GM23338 (cell line): ENCODE measurements at regions not wholly inside any gene's neighbourhood (a gene's known extent, or its start where the extent isn't known, plus 50 kb on each side); places are given as distances from the start of the nearest gene placed in this dataset.
A peak's percentile ranks its signal among the peaks of the same experiment; 100 is the strongest.

ENCODE experiments used
- NANOG ChIP-seq: IDR thresholded peaks from 2 replicates; pipeline ENCODE4 v1.6.1; 2016; ENCODE audit warnings: antibody characterized with exemption, borderline replicate concordance
- STAT1 ChIP-seq: IDR thresholded peaks from one replicate; pipeline ENCODE4 v1.6.1; 2016; ENCODE audit warnings: antibody characterized with exemption; ENCODE audit not compliant: unreplicated experiment
- TF ChIP-seq, protein P1 (sequence below), 2 experiments: fragments of 200-600 bp in 1 of 2; sonication (generic) in 1 of 2; conservative IDR thresholded peaks; 2 replicates each; pipeline versions ENCODE4 v1.5.1 to v1.6.1; 2016 to 2017; ENCODE audit warnings: antibody characterized with exemption in 2 of 2, low read depth in 2 of 2, mild to moderate bottlenecking in 2 of 2, moderate library complexity in 1 of 2
- TF ChIP-seq, protein P2 (sequence below): IDR thresholded peaks from one replicate; pipeline ENCODE4 v1.6.1; 2018; ENCODE audit warnings: antibody characterized with exemption; ENCODE audit not compliant: unreplicated experiment

DNA sequence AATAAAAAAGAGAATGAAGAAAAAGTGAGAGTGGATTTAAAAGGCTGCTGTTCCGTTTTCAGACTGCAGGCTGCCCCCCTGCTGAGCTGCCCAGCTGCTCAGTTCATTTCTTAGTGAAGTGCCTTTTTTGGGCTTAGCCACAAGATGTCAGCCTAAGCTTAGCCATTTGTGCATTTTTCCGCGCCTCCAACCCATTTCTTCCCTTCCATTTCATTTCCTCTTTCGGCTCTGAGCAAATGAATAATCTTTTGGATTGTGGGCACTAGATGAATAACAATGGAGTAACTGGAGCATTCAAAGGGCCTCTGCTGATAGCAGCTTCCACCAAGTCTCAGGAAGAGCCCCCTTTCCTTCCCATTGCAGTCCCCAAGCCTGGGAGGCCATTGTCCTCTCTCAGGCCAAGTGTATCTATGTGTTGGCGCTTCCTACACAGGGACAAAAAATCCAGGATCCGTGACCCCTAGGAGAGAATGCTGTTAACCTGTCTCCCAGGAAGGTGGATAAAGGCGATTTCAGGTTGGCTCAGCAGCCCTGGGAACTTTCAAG lies 83.5 kb upstream of the SPTLC3 start:
- TF ChIP-seq STAT1 (no peak), NANOG (no peak)
- TF ChIP-seq, protein P1, sequence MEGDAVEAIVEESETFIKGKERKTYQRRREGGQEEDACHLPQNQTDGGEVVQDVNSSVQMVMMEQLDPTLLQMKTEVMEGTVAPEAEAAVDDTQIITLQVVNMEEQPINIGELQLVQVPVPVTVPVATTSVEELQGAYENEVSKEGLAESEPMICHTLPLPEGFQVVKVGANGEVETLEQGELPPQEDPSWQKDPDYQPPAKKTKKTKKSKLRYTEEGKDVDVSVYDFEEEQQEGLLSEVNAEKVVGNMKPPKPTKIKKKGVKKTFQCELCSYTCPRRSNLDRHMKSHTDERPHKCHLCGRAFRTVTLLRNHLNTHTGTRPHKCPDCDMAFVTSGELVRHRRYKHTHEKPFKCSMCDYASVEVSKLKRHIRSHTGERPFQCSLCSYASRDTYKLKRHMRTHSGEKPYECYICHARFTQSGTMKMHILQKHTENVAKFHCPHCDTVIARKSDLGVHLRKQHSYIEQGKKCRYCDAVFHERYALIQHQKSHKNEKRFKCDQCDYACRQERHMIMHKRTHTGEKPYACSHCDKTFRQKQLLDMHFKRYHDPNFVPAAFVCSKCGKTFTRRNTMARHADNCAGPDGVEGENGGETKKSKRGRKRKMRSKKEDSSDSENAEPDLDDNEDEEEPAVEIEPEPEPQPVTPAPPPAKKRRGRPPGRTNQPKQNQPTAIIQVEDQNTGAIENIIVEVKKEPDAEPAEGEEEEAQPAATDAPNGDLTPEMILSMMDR (conservative IDR thresholded peaks at IDR 0.05; ENCODE audit: low read depth in 2 of 2), result peak; percentile 84 to 88
- TF ChIP-seq, protein P2, sequence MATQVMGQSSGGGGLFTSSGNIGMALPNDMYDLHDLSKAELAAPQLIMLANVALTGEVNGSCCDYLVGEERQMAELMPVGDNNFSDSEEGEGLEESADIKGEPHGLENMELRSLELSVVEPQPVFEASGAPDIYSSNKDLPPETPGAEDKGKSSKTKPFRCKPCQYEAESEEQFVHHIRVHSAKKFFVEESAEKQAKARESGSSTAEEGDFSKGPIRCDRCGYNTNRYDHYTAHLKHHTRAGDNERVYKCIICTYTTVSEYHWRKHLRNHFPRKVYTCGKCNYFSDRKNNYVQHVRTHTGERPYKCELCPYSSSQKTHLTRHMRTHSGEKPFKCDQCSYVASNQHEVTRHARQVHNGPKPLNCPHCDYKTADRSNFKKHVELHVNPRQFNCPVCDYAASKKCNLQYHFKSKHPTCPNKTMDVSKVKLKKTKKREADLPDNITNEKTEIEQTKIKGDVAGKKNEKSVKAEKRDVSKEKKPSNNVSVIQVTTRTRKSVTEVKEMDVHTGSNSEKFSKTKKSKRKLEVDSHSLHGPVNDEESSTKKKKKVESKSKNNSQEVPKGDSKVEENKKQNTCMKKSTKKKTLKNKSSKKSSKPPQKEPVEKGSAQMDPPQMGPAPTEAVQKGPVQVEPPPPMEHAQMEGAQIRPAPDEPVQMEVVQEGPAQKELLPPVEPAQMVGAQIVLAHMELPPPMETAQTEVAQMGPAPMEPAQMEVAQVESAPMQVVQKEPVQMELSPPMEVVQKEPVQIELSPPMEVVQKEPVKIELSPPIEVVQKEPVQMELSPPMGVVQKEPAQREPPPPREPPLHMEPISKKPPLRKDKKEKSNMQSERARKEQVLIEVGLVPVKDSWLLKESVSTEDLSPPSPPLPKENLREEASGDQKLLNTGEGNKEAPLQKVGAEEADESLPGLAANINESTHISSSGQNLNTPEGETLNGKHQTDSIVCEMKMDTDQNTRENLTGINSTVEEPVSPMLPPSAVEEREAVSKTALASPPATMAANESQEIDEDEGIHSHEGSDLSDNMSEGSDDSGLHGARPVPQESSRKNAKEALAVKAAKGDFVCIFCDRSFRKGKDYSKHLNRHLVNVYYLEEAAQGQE, result no peak
